NB4 (cell line): ENCODE measurements at regions not wholly inside any gene's neighbourhood (a gene's known extent, or its start where the extent isn't known, plus 50 kb on each side); places are given as distances from the start of the nearest gene placed in this dataset.

Source experiments
- CTCF ChIP-seq: IDR thresholded peaks from one replicate; pipeline ENCODE4 v1.5.1; 2012; ENCODE audit warnings: low read depth, low read length
- MAX ChIP-seq: IDR thresholded peaks from 2 replicates; pipeline ENCODE4 v1.6.1; 2011; ENCODE audit warnings: low read depth, low read length
- MYC ChIP-seq: IDR thresholded peaks from 2 replicates; pipeline ENCODE4 v1.6.1; 2011; ENCODE audit warnings: low read depth, low read length
- POLR2A ChIP-seq: IDR thresholded peaks from 2 replicates; pipeline ENCODE4 v1.6.1; 2011; ENCODE audit warnings: mild to moderate bottlenecking; ENCODE audit not compliant: insufficient read length; ENCODE audit errors: extremely low read depth

DNA sequence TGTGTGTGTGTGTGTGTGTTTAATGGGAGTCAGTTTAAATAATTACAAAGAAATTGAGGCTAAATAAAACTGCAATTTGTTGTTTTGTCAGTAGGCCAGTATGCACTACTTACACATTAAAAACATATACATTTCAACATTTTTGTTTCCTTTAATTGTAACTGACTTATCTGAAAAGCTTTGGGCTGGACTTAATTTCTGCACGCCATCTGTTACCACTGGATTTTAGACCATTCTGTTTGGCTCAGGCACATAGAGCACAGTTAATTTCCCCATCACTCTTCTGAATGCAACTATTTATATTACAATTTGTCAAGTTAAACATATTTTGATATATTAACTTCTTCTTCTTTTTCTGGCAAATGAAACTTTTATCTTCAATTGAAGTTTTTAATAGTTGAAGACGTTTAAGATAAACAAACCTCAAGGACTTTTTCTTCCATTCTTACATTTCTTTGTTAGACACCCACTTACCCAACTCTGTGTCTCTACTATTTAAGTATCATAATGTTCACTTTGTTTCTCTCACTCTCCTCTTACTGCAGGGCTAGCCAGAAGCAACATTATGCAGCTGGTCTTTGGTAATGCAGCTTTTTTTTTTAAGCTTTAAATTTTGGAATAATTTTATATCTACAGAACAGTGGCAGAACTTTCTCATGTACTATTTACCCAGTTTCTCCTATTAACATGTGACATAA lies 253.4 kb upstream of the ANKH start:
- no peak for TF ChIP-seq CTCF
- no peak for TF ChIP-seq MAX
- TF ChIP-seq POLR2A, result no peak
- no peak for TF ChIP-seq MYC
